HEK293 (cell line): ENCODE measurements at regions not wholly inside any gene's neighbourhood (a gene's known extent, or its start where the extent isn't known, plus 50 kb on each side); places are given as distances from the start of the nearest gene placed in this dataset.

Source experiments
- ZNF785 ChIP-seq: fragments of 450-650 bp; formaldehyde crosslinking; IDR thresholded peaks from 2 replicates; pipeline ENCODE4 v1.5.1; 2016; ENCODE audit warnings: missing biosample characterization, missing genetic modification characterization
- TF ChIP-seq, protein P1 (sequence below): fragments of 450-650 bp; formaldehyde crosslinking; IDR thresholded peaks from 2 replicates; pipeline ENCODE4 v1.5.1; 2016; ENCODE audit warnings: missing biosample characterization, missing genetic modification characterization

DNA sequence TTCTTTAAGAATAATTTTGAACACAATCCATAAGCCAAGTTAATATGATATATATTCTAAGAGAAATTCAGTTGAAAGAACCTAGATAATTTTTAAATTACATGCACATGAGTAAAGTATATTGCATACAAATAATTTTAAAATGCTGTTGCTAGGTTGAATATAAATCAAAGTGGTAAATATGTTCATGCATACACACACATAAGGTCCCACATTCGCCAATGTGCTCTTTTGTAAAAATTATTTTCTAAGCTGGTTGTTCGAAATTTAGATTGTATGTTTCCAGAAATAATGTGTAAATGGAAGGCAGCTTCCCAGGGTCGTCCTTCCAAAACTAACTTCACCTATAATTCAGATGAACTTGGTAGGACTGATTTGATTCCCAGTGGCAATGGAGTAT, 173.7 kb upstream of the CCDC196 start:
- TF ChIP-seq, protein P1, sequence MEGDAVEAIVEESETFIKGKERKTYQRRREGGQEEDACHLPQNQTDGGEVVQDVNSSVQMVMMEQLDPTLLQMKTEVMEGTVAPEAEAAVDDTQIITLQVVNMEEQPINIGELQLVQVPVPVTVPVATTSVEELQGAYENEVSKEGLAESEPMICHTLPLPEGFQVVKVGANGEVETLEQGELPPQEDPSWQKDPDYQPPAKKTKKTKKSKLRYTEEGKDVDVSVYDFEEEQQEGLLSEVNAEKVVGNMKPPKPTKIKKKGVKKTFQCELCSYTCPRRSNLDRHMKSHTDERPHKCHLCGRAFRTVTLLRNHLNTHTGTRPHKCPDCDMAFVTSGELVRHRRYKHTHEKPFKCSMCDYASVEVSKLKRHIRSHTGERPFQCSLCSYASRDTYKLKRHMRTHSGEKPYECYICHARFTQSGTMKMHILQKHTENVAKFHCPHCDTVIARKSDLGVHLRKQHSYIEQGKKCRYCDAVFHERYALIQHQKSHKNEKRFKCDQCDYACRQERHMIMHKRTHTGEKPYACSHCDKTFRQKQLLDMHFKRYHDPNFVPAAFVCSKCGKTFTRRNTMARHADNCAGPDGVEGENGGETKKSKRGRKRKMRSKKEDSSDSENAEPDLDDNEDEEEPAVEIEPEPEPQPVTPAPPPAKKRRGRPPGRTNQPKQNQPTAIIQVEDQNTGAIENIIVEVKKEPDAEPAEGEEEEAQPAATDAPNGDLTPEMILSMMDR (tag by site-specific recombination): no peak
- no peak for TF ChIP-seq ZNF785 (tag by site-specific recombination)
